K562 (cell line): ENCODE measurements at regions not wholly inside any gene's neighbourhood (a gene's known extent, or its start where the extent isn't known, plus 50 kb on each side); places are given as distances from the start of the nearest gene placed in this dataset.

Source experiments
- ATAC-seq: fragments of 200-7000 bp; cut with Tn5 transposase; 3 replicates; pipeline ENCODE4 v1.9.1; 2020; ENCODE audit warnings: moderate library complexity
- BruUV-seq: library from RNA; stranded (reverse); fragments of 400-500 nt; replicated peaks from 2 replicates; lab custom pipeline; 2021; lab: Mats Ljungman, UMichigan
- CTCF ChIA-PET: fragments of 300-600 bp; formaldehyde crosslinking; extraction: SDS; loops from one replicate; lab custom pipeline; 2021; ENCODE audit warnings: low intra/inter-chr PET ratio; lab: Yijun Ruan, JAX
- POLR2A ChIA-PET: fragments of 300-600, 350-650 bp; sonication (Branson Sonifier 250); formaldehyde crosslinking; extraction: SDS; loops from one replicate; lab custom pipeline; 2021; ENCODE audit warnings: antibody characterized with exemption, inconsistent platforms; lab: Yijun Ruan, JAX
- DNase-seq, 4 experiments: peaks; one replicate each; pipeline versions ENCODE4 v3.0.0 to v3.0.0-alpha.2; 2011 to 2018; ENCODE audit warnings: low spot score in 3 of 4, mixed read lengths in 3 of 4; ENCODE audit errors: extremely low read depth in 1 of 4
- FAIRE-seq: peaks from 2 replicates; lab custom pipeline; 2011; peaks lifted over from hg19 to GRCh38; lab: Jason Lieb, UNC
- H2AFZ ChIP-seq: 2 replicates; pipeline ENCODE4 v1.6.0; 2011; ENCODE audit warnings: low read depth, low read length, control low read depth, inconsistent platforms
- H3K27ac ChIP-seq: fragments of 200-600 bp; 3 replicates; pipeline ENCODE4 v1.8.0; 2011; ENCODE audit warnings: low read depth, mild to moderate bottlenecking, control low read depth, inconsistent platforms, low read length, moderate library complexity, mixed read lengths; ENCODE audit errors: extremely low read depth
- H3K27me3 ChIP-seq, 2 experiments: fragments of 300-600 bp in 1 of 2; 2 replicates in 1 of 2; 3 replicates in 1 of 2; pipeline versions ENCODE4 v1.6.0 to v1.8.0; 2011; ENCODE audit warnings: inconsistent platforms in 2 of 2, low read length in 2 of 2, mild to moderate bottlenecking in 1 of 2, mixed read lengths in 1 of 2, moderate library complexity in 1 of 2; ENCODE audit not compliant: control insufficient read depth in 2 of 2, insufficient read depth in 2 of 2
- H3K36me3 ChIP-seq: fragments of 300-600 bp; 3 replicates; pipeline ENCODE4 v1.8.0; 2011; ENCODE audit warnings: mild to moderate bottlenecking, low read length, inconsistent platforms; ENCODE audit not compliant: control insufficient read depth, insufficient read depth
- H3K4me1 ChIP-seq, 2 experiments: fragments of 200-600 bp in 1 of 2; replicated peaks in 1 of 2; 2 replicates in 1 of 2; 3 replicates in 1 of 2; pipeline versions ENCODE4 v1.5.1 to v1.8.0; 2011; ENCODE audit warnings: inconsistent platforms in 2 of 2, low read length in 2 of 2, mild to moderate bottlenecking in 1 of 2, mixed read lengths in 1 of 2, moderate library complexity in 1 of 2; ENCODE audit not compliant: control insufficient read depth in 2 of 2, insufficient read depth in 2 of 2
- H3K4me2 ChIP-seq: 2 replicates; pipeline ENCODE4 v1.6.1; 2011; ENCODE audit warnings: low read length, control low read depth, inconsistent platforms, mixed read lengths; ENCODE audit not compliant: insufficient read depth
- H3K4me3 ChIP-seq: fragments of 200-600 bp; sonication (generic), shearing (Covaris generic); 2 replicates; pipeline ENCODE4 v1.5.1; 2016; ENCODE audit warnings: control low read depth, inconsistent platforms
- H3K79me2 ChIP-seq: fragments of 200-600 bp; 3 replicates; pipeline ENCODE4 v1.8.0; 2011; ENCODE audit warnings: low read length, inconsistent platforms; ENCODE audit not compliant: control insufficient read depth, insufficient read depth
- H3K9ac ChIP-seq, 2 experiments: 2 replicates each; pipeline versions ENCODE4 v1.6.0 to v1.6.1; 2011; ENCODE audit warnings: low read depth in 2 of 2, low read length in 2 of 2, control low read depth in 1 of 2, inconsistent platforms in 1 of 2, mild to moderate bottlenecking in 1 of 2, mixed read lengths in 1 of 2; ENCODE audit not compliant: insufficient read depth in 1 of 2
- H3K9me1 ChIP-seq: one replicate; pipeline ENCODE4 v1.6.0; 2011; ENCODE audit warnings: inconsistent platforms, mild to moderate bottlenecking, low read length, moderate library complexity; ENCODE audit not compliant: control insufficient read depth, insufficient read depth
- H3K9me3 ChIP-seq: replicated peaks from 2 replicates; pipeline ENCODE4 v1.5.1; 2011; ENCODE audit warnings: low read depth, low read length, inconsistent platforms; ENCODE audit not compliant: control insufficient read depth, insufficient read depth
- H4K20me1 ChIP-seq: replicated peaks from 2 replicates; pipeline ENCODE4 v1.6.1; 2011; ENCODE audit warnings: low read length, inconsistent platforms, mixed read lengths; ENCODE audit not compliant: control insufficient read depth, insufficient read depth
- BHLHE40 ChIP-seq: IDR thresholded peaks from 2 replicates; pipeline ENCODE4 v1.6.1; 2011; ENCODE audit warnings: low read length, improper control_type of control experiment
- EZH2 ChIP-seq: IDR thresholded peaks from 2 replicates; pipeline ENCODE4 v1.6.1; 2012; ENCODE audit warnings: low read depth, mild to moderate bottlenecking, inconsistent platforms, low read length, borderline replicate concordance
- FOXP1 ChIP-seq: sonication (generic); formaldehyde crosslinking; IDR thresholded peaks from 2 replicates; pipeline ENCODE4 v1.8.0; 2022; ENCODE audit warnings: mild to moderate bottlenecking, missing genetic modification reagents
- HNRNPH1 ChIP-seq: fragments of 200-400 bp; formaldehyde crosslinking; optimal IDR thresholded peaks from 2 replicates; pipeline ENCODE3; 2017; ENCODE audit warnings: low read depth, mild to moderate bottlenecking, low read length, moderate library complexity
- NCOA2 ChIP-seq, 2 experiments: fragments of 450-650 bp; IDR thresholded peaks; 2 replicates each; pipeline ENCODE4 v1.6.1; 2018; ENCODE audit warnings: mild to moderate bottlenecking in 2 of 2, moderate library complexity in 1 of 2; ENCODE audit not compliant: partially characterized antibody in 2 of 2
- NFIX ChIP-seq: fragments of 250-450 bp; sonication (Bioruptor Pico); IDR thresholded peaks from 2 replicates; pipeline ENCODE4 v1.4.0; 2020; ENCODE audit warnings: low read depth, mild to moderate bottlenecking, moderate library complexity
- NFXL1 ChIP-seq: fragments of 450-650 bp; formaldehyde crosslinking; IDR thresholded peaks from 2 replicates; pipeline ENCODE4 v1.4.0; 2021; ENCODE audit warnings: mild to moderate bottlenecking
- NR4A1 ChIP-seq, 2 experiments: fragments of 250-450 bp in 1 of 2; fragments of 450-650 bp in 1 of 2; sonication (Bioruptor Pico) in 1 of 2; IDR thresholded peaks; 2 replicates each; pipeline versions ENCODE4 v1.4.0 to v1.6.1; 2016 to 2020; ENCODE audit warnings: mild to moderate bottlenecking in 2 of 2, missing compliant biosample characterization in 1 of 2, missing genetic modification characterization in 1 of 2, moderate library complexity in 1 of 2
- SETDB1 ChIP-seq: IDR thresholded peaks from one replicate; pipeline ENCODE4 v1.6.1; 2012; ENCODE audit warnings: low read length, control low read depth, inconsistent platforms
- SNRNP70 ChIP-seq: fragments of 200-400 bp; formaldehyde crosslinking; optimal IDR thresholded peaks from 2 replicates; pipeline ENCODE3; 2017; ENCODE audit warnings: low read depth, low read length
- TCF7 ChIP-seq: sonication (generic); IDR thresholded peaks from 2 replicates; pipeline ENCODE4 v1.6.1; 2016; ENCODE audit warnings: antibody characterized with exemption, borderline replicate concordance
- TFAM ChIP-seq: fragments of 250-450 bp; sonication (Bioruptor Pico); conservative IDR thresholded peaks from 2 replicates; pipeline ENCODE4 v1.5.0; 2021; ENCODE audit warnings: mild to moderate bottlenecking, moderate library complexity
- U2AF1 ChIP-seq: fragments of 200-400 bp; formaldehyde crosslinking; optimal IDR thresholded peaks from 2 replicates; pipeline ENCODE3; 2017; ENCODE audit warnings: mild to moderate bottlenecking, low read depth, low read length, moderate library complexity
- ZKSCAN1 ChIP-seq: fragments of 150-350 bp; IDR thresholded peaks from 2 replicates; pipeline ENCODE4 v1.6.1; 2016; ENCODE audit warnings: low read depth, low read length
- ZNF561 ChIP-seq: fragments of 450-650 bp; formaldehyde crosslinking; conservative IDR thresholded peaks from 2 replicates; pipeline ENCODE4 v1.4.0; 2020; ENCODE audit warnings: mild to moderate bottlenecking, moderate library complexity
- WGBS: fragments of 100-300 bp; shearing (Covaris generic); methylation state at CpG from one replicate; pipeline ENCODE4 v1.1.6; 2016; ENCODE audit warnings: low coverage, mixed read lengths; ENCODE audit not compliant: insufficient coverage; ENCODE audit errors: missing lambda C conversion rate; 5-methylcytosine and 5-hydroxymethylcytosine counted together
- in situ Hi-C: fragments of 300-500 bp; cut with MboI; formaldehyde crosslinking; loops from 4 replicates; pipeline ENCODE4 v1.15.0; 2018; ENCODE audit warnings: inconsistent platforms, mixed read lengths
- intact Hi-C: fragments of 100-400 bp; cut with micrococcal nuclease; formaldehyde crosslinking; loops from 2 replicates; pipeline ENCODE4 v1.14.2; 2022
- TF ChIP-seq, protein P1 (sequence below): fragments of 250-450 bp; sonication (Bioruptor Pico); IDR thresholded peaks from 2 replicates; pipeline ENCODE4 v1.6.1; 2021; ENCODE audit warnings: mild to moderate bottlenecking
- TF ChIP-seq, protein P2 (sequence below): sonication (generic); formaldehyde crosslinking; IDR thresholded peaks from 2 replicates; pipeline ENCODE4 v1.8.1; 2023; ENCODE audit warnings: mild to moderate bottlenecking, missing genetic modification reagents

DNA sequence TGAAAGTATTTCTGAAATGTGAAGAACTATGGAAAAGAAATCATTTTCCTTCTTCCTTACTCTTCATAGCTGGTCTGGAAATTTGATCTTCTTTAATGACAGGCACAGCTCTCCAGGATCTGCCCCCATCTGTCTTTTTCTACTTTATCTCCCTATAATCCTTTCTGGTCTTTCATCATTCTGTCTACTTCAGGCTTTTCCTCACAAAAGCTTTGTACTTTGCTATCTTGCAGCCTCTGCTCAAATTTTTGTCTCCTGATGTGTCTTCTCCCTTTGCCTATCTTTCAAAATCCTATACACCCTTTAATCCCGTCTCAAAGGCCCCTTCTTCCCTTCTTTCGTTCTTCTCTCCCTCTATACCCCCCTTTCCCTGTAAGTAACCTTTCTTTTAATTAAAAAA, 114.9 kb upstream of the ATP10B start:
- Histone ChIP-seq H3K4me1 (no peaks in the 10 kb centered on the region), H3K9me1 (no peaks in the 10 kb centered on the region), H3K4me2 (no peak overlapping the region), H2AFZ (no peak overlapping the region), H4K20me1 (no peaks in the 10 kb centered on the region), H3K79me2 (no peaks in the 10 kb centered on the region), H3K36me3 (no peaks in the 10 kb centered on the region), H3K27ac (no peak overlapping the region), H3K9ac (no peak overlapping the region), H3K9me3 (no peaks in the 10 kb centered on the region), H3K27me3 (no peaks in the 10 kb centered on the region), H3K4me3 (no peak overlapping the region)
- TF ChIP-seq EZH2 (no peak), FOXP1 (CRISPR knock-in tag) (no peak), TCF7 (no peak), SNRNP70 (no peak), ZKSCAN1 (no peak), SETDB1 (no peak), ZNF561 (CRISPR knock-in tag) (no peak), NCOA2 (IDR thresholded peaks at IDR 0.05; ENCODE audit: partially characterized antibody in 2 of 2) (no peak), NFIX (no peak), NR4A1 (CRISPR knock-in tag; IDR thresholded peaks at IDR 0.05) (no peak), NR4A1 (tag; IDR thresholded peaks at IDR 0.05) (no peak), NFXL1 (CRISPR knock-in tag) (no peak), HNRNPH1 (no peak), BHLHE40 (no peak), TFAM (CRISPR knock-in tag) (no peak), U2AF1 (no peak)
- TF ChIP-seq, protein P1, sequence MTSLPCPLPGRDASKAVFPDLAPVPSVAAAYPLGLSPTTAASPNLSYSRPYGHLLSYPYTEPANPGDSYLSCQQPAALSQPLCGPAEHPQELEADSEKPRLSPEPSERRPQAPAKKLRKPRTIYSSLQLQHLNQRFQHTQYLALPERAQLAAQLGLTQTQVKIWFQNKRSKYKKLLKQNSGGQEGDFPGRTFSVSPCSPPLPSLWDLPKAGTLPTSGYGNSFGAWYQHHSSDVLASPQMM (CRISPR knock-in tag), result no peak
- TF ChIP-seq, protein P2, sequence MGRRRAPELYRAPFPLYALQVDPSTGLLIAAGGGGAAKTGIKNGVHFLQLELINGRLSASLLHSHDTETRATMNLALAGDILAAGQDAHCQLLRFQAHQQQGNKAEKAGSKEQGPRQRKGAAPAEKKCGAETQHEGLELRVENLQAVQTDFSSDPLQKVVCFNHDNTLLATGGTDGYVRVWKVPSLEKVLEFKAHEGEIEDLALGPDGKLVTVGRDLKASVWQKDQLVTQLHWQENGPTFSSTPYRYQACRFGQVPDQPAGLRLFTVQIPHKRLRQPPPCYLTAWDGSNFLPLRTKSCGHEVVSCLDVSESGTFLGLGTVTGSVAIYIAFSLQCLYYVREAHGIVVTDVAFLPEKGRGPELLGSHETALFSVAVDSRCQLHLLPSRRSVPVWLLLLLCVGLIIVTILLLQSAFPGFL (CRISPR knock-in tag), result no peak
- DNase-seq (no peak), ATAC-seq (no peak), FAIRE-seq (no peak)
- ChIA-PET CTCF (no interaction called here), POLR2A (no interaction called here)
- no TSS peak for BruUV-seq
- intact Hi-C loops (no loop called here), in situ Hi-C loops (no loop called here)
- WGBS, result 0% methylated on average over 2 of the region's 2 CpGs
